Osteocyte (in vitro differentiated cells): ENCODE measurements at regions not wholly inside any gene's neighbourhood (a gene's known extent, or its start where the extent isn't known, plus 50 kb on each side); places are given as distances from the start of the nearest gene placed in this dataset.

Source experiments
- DNase-seq: peaks from one replicate; pipeline ENCODE4 v3.0.0; 2021; ENCODE audit warnings: mixed read lengths; ENCODE audit not compliant: unreplicated experiment; ENCODE audit errors: extremely low spot score
- H3K27ac Mint-ChIP-seq: one replicate; pipeline ENCODE4 v1.8.0; 2021; ENCODE audit warnings: mild to moderate bottlenecking, mixed read lengths; ENCODE audit not compliant: unreplicated experiment
- H3K27me3 Mint-ChIP-seq: one replicate; pipeline ENCODE4 v1.8.0; 2021; ENCODE audit warnings: mixed read lengths; ENCODE audit not compliant: unreplicated experiment
- H3K36me3 Mint-ChIP-seq: one replicate; pipeline ENCODE4 v1.8.0; 2021; ENCODE audit warnings: mixed read lengths; ENCODE audit not compliant: unreplicated experiment
- H3K4me1 Mint-ChIP-seq: one replicate; pipeline ENCODE4 v1.8.0; 2021; ENCODE audit warnings: mixed read lengths; ENCODE audit not compliant: unreplicated experiment
- H3K4me3 Mint-ChIP-seq: one replicate; pipeline ENCODE4 v1.8.0; 2021; ENCODE audit warnings: mild to moderate bottlenecking, moderate library complexity, mixed read lengths; ENCODE audit not compliant: unreplicated experiment
- H3K9me3 Mint-ChIP-seq: one replicate; pipeline ENCODE4 v1.8.0; 2021; ENCODE audit warnings: mixed read lengths; ENCODE audit not compliant: unreplicated experiment
- TF ChIP-seq, protein P1 (sequence below): fragments of 200-600 bp; sonication (generic); IDR thresholded peaks from 2 replicates; pipeline ENCODE4 v1.5.0; 2021; ENCODE audit warnings: antibody characterized with exemption, mild to moderate bottlenecking, moderate library complexity

- Mint-ChIP-seq H3K27ac (no peak overlapping the region), H3K4me3 (no peak overlapping the region), H3K4me1 (peaks cover 12% of the 10 kb centered on the region), H3K27me3 (no peaks in the 10 kb centered on the region), H3K9me3 (no peaks in the 10 kb centered on the region), H3K36me3 (no peaks in the 10 kb centered on the region)
- TF ChIP-seq, protein P1, sequence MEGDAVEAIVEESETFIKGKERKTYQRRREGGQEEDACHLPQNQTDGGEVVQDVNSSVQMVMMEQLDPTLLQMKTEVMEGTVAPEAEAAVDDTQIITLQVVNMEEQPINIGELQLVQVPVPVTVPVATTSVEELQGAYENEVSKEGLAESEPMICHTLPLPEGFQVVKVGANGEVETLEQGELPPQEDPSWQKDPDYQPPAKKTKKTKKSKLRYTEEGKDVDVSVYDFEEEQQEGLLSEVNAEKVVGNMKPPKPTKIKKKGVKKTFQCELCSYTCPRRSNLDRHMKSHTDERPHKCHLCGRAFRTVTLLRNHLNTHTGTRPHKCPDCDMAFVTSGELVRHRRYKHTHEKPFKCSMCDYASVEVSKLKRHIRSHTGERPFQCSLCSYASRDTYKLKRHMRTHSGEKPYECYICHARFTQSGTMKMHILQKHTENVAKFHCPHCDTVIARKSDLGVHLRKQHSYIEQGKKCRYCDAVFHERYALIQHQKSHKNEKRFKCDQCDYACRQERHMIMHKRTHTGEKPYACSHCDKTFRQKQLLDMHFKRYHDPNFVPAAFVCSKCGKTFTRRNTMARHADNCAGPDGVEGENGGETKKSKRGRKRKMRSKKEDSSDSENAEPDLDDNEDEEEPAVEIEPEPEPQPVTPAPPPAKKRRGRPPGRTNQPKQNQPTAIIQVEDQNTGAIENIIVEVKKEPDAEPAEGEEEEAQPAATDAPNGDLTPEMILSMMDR = no peak
- no peak for DNase-seq
Observed at GRCh38 chr14:61623927-61624326, 71.4 kb upstream of the HIF1A start.

GRCh38 chr14:61625165-61625564, 70.1 kb upstream of the HIF1A start:
- no peaks in the 10 kb centered on the region for H3K36me3 Mint-ChIP-seq
- H3K27ac Mint-ChIP-seq = no peak overlapping the region
- no peak for DNase-seq
- no peak overlapping the region for H3K4me3 Mint-ChIP-seq
- H3K27me3 Mint-ChIP-seq = no peaks in the 10 kb centered on the region
- peaks cover 10% of the 10 kb centered on the region for H3K4me1 Mint-ChIP-seq
- TF ChIP-seq, protein P1 = no peak
- H3K9me3 Mint-ChIP-seq = no peaks in the 10 kb centered on the region

DNA sequence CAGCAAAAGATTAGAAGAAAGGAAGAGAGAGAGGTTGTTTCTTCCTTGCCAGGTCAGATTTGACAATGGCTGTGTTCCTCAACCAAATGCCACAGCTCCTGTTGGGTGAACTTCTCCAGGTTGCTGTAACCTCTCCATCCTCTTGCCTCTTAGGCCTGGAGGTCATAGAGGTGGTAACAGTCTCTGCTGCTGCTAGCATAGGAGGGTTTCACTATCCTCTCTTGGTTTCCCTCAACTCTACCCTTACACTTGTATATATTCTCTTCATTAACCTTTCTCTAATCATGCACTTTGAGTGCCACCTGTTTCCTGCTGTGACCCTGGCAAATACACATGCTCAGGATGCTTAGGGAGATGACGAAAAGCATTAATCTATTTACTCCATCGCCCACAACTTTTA, 67.7 kb upstream of the HIF1A start:
- H3K4me3 Mint-ChIP-seq = no peak overlapping the region
- no peak overlapping the region for H3K27ac Mint-ChIP-seq
- DNase-seq = no peak
- H3K9me3 Mint-ChIP-seq = no peaks in the 10 kb centered on the region
- H3K36me3 Mint-ChIP-seq = no peaks in the 10 kb centered on the region
- TF ChIP-seq, protein P1 = no peak
- H3K4me1 Mint-ChIP-seq = peaks cover 2% of the 10 kb centered on the region
- no peaks in the 10 kb centered on the region for H3K27me3 Mint-ChIP-seq

DNA sequence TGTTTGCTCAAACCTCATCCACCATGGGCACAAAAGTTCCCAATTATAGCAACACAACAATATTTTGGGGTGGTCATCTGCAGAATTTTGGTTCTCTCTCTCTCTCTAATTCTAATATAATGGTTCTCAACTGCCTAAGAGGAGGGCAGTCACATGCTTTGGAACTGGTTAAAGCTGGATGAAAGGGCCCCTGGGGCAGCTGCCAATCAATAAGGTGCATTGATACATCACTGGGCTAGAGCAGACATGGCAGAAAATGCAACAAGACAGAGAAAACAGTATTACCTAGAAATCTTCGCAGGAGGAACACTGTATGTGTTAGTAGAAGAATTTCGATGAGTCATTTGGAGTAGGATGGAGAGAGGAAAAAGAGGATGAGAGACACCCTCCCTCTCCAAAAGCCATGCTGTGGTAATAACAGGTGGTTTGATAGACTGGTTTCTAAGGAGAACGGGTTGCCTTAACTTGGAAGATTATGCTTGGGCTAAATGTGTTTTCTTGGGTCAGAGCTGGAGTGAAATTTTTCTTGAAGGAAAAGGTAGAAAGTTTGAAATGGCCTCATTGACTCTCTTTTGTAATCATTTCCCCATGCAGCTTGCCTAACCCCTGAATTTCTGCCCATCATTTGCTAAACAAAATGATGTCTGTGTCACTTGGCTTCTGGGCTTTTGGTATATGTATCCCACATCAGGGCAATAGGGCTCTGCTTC, 67.1 kb upstream of the HIF1A start:
- H3K36me3 Mint-ChIP-seq = no peaks in the 10 kb centered on the region
- H3K4me3 Mint-ChIP-seq = no peak overlapping the region
- H3K27ac Mint-ChIP-seq = no peak overlapping the region
- H3K4me1 Mint-ChIP-seq = peaks cover 2% of the 10 kb centered on the region
- TF ChIP-seq, protein P1 = no peak
- no peaks in the 10 kb centered on the region for H3K9me3 Mint-ChIP-seq
- DNase-seq = no peak
- H3K27me3 Mint-ChIP-seq = no peaks in the 10 kb centered on the region

GRCh38 chr14:61630399-61631044, 64.8 kb upstream of the HIF1A start:
- no peaks in the 10 kb centered on the region for H3K9me3 Mint-ChIP-seq
- H3K27ac Mint-ChIP-seq = no peak overlapping the region
- DNase-seq = no peak
- H3K36me3 Mint-ChIP-seq = peaks cover 1% of the 10 kb centered on the region
- no peaks in the 10 kb centered on the region for H3K4me1 Mint-ChIP-seq
- no peaks in the 10 kb centered on the region for H3K27me3 Mint-ChIP-seq
- no peak overlapping the region for H3K4me3 Mint-ChIP-seq
- TF ChIP-seq, protein P1 = no peak
